Loucy (cell line): ENCODE measurements at regions not wholly inside any gene's neighbourhood (a gene's known extent, or its start where the extent isn't known, plus 50 kb on each side); places are given as distances from the start of the nearest gene placed in this dataset.

ENCODE experiments used
- EZH2phosphoT487 ChIP-seq: fragments of 200-600 bp; IDR thresholded peaks from 2 replicates; pipeline ENCODE4 v1.6.1; 2018; ENCODE audit warnings: antibody characterized with exemption, mild to moderate bottlenecking, moderate library complexity, borderline replicate concordance
- TF ChIP-seq, protein P1 (sequence below): fragments of 200-600 bp; sonication (generic); conservative IDR thresholded peaks from 2 replicates; pipeline ENCODE4 v1.5.1; 2014; ENCODE audit warnings: mild to moderate bottlenecking, antibody characterized with exemption, low read length

GRCh38 chr10:62632071-62632809 lies 172.3 kb upstream of the ADO start:
- TF ChIP-seq, protein P1, sequence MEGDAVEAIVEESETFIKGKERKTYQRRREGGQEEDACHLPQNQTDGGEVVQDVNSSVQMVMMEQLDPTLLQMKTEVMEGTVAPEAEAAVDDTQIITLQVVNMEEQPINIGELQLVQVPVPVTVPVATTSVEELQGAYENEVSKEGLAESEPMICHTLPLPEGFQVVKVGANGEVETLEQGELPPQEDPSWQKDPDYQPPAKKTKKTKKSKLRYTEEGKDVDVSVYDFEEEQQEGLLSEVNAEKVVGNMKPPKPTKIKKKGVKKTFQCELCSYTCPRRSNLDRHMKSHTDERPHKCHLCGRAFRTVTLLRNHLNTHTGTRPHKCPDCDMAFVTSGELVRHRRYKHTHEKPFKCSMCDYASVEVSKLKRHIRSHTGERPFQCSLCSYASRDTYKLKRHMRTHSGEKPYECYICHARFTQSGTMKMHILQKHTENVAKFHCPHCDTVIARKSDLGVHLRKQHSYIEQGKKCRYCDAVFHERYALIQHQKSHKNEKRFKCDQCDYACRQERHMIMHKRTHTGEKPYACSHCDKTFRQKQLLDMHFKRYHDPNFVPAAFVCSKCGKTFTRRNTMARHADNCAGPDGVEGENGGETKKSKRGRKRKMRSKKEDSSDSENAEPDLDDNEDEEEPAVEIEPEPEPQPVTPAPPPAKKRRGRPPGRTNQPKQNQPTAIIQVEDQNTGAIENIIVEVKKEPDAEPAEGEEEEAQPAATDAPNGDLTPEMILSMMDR = no peak
- TF ChIP-seq EZH2phosphoT487 = no peak
